Caco-2 (cell line): ENCODE measurements at regions not wholly inside any gene's neighbourhood (a gene's known extent, or its start where the extent isn't known, plus 50 kb on each side); places are given as distances from the start of the nearest gene placed in this dataset.

Experiments
- BruUV-seq: library from RNA; stranded (reverse); fragments of 400-500 nt; replicated peaks from 2 replicates; lab custom pipeline; 2021; lab: Mats Ljungman, UMichigan
- CTCF ChIA-PET: fragments of 300-600 bp; sonication (Branson Sonifier 250); formaldehyde crosslinking; loops from one replicate; lab custom pipeline; 2022; ENCODE audit warnings: antibody characterized with exemption; lab: Charles Lee
- POLR2A ChIA-PET: fragments of 300-600 bp; sonication (Branson Sonifier 250); formaldehyde crosslinking; loops from one replicate; lab custom pipeline; 2022; ENCODE audit warnings: antibody characterized with exemption; lab: Charles Lee
- DNase-seq, 2 experiments: peaks; one replicate each; pipeline versions ENCODE4 v3.0.0 to v3.0.0-alpha.2; 2020 to 2022
- H3K27me3 ChIP-seq: replicated peaks from 2 replicates; pipeline ENCODE4 v1.6.0; 2011; ENCODE audit warnings: low read length; ENCODE audit not compliant: control insufficient read depth, insufficient read depth
- H3K36me3 ChIP-seq: 2 replicates; pipeline ENCODE4 v1.5.1; 2011; ENCODE audit warnings: low read length; ENCODE audit not compliant: control insufficient read depth, insufficient read depth
- H3K4me1 ChIP-seq: fragments of 250-450 bp; sonication (Bioruptor Pico); 2 replicates; pipeline ENCODE4 v1.5.1; 2020; ENCODE audit warnings: mild to moderate bottlenecking
- H3K4me3 ChIP-seq: 2 replicates; pipeline ENCODE4 v1.5.1; 2011; ENCODE audit warnings: low read depth, mild to moderate bottlenecking, control low read depth, low read length
- H3K9me3 ChIP-seq: fragments of 250-450 bp; sonication (Bioruptor Pico); 2 replicates; pipeline ENCODE4 v1.5.1; 2020; ENCODE audit warnings: mild to moderate bottlenecking, moderate library complexity
- H3K27ac Mint-ChIP-seq: one replicate; pipeline ENCODE4 v1.8.0; 2022; ENCODE audit warnings: mixed read lengths; ENCODE audit not compliant: unreplicated experiment
- H3K27me3 Mint-ChIP-seq: one replicate; pipeline ENCODE4 v1.8.0; 2022; ENCODE audit warnings: mixed read lengths; ENCODE audit not compliant: insufficient read depth, unreplicated experiment
- H3K36me3 Mint-ChIP-seq: one replicate; pipeline ENCODE4 v1.8.0; 2022; ENCODE audit warnings: mild to moderate bottlenecking, mixed read lengths; ENCODE audit not compliant: insufficient read depth, unreplicated experiment
- H3K4me1 Mint-ChIP-seq: one replicate; pipeline ENCODE4 v1.8.0; 2022; ENCODE audit warnings: low read depth, mixed read lengths; ENCODE audit not compliant: unreplicated experiment
- H3K4me3 Mint-ChIP-seq: one replicate; pipeline ENCODE4 v1.8.0; 2022; ENCODE audit warnings: mild to moderate bottlenecking, moderate library complexity, mixed read lengths; ENCODE audit not compliant: unreplicated experiment
- H3K9me3 Mint-ChIP-seq: one replicate; pipeline ENCODE4 v1.8.0; 2022; ENCODE audit warnings: mixed read lengths; ENCODE audit not compliant: unreplicated experiment
- CTCF ChIP-seq, 2 experiments: fragments of 200-600 bp in 1 of 2; IDR thresholded peaks; 1 replicate in 1 of 2; 2 replicates in 1 of 2; pipeline versions ENCODE4 v1.5.1 to v1.8.0; 2011 to 2022; ENCODE audit warnings: antibody characterized with exemption in 1 of 2, control low read depth in 1 of 2, inconsistent platforms in 1 of 2, low read depth in 1 of 2, low read length in 1 of 2, mild to moderate bottlenecking in 1 of 2, moderate library complexity in 1 of 2; ENCODE audit not compliant: insufficient read depth in 1 of 2, severe bottlenecking in 1 of 2, unreplicated experiment in 1 of 2
- intact Hi-C: fragments of 100-400 bp; cut with micrococcal nuclease; formaldehyde crosslinking; loops from one replicate; pipeline ENCODE4 v1.10.0; 2022; ENCODE audit not compliant: unreplicated experiment

- no TSS peak for BruUV-seq
- H3K27me3 ChIP-seq, result no peaks in the 10 kb centered on the region
- intact Hi-C loops, result no loop called here
- no peaks in the 10 kb centered on the region for H3K36me3 ChIP-seq
- H3K9me3 ChIP-seq, result no peaks in the 10 kb centered on the region
- no peak overlapping the region for H3K4me3 ChIP-seq
- Mint-ChIP-seq H3K27ac (no peak overlapping the region), H3K4me3 (no peak overlapping the region), H3K36me3 (no peaks in the 10 kb centered on the region), H3K27me3 (peaks cover 16% of the 10 kb centered on the region), H3K4me1 (no peaks in the 10 kb centered on the region), H3K9me3 (no peaks in the 10 kb centered on the region)
- ChIA-PET CTCF (no interaction called here), POLR2A (no interaction called here)
- H3K4me1 ChIP-seq, result no peaks in the 10 kb centered on the region
- no peak for DNase-seq
- TF ChIP-seq CTCF (IDR thresholded peaks at IDR 0.05; ENCODE audit: insufficient read depth in 1 of 2, low read depth in 1 of 2, low read length in 1 of 2, severe bottlenecking in 1 of 2, unreplicated experiment in 1 of 2), result no peak
Observed at GRCh38 chr4:175871774-175872405, 59.8 kb upstream of the GPM6A start.

- Histone ChIP-seq H3K4me1 (no peaks in the 10 kb centered on the region), H3K27me3 (no peaks in the 10 kb centered on the region), H3K4me3 (no peak overlapping the region), H3K36me3 (no peaks in the 10 kb centered on the region), H3K9me3 (no peaks in the 10 kb centered on the region)
- ChIA-PET CTCF (no interaction called here), POLR2A (no interaction called here)
- Mint-ChIP-seq H3K9me3 (peaks cover 6% of the 10 kb centered on the region), H3K36me3 (no peaks in the 10 kb centered on the region), H3K27me3 (peaks cover 9% of the 10 kb centered on the region), H3K4me3 (no peak overlapping the region), H3K4me1 (no peaks in the 10 kb centered on the region), H3K27ac (no peak overlapping the region)
- DNase-seq, result no peak
- TF ChIP-seq CTCF (IDR thresholded peaks at IDR 0.05; ENCODE audit: insufficient read depth in 1 of 2, low read depth in 1 of 2, low read length in 1 of 2, severe bottlenecking in 1 of 2, unreplicated experiment in 1 of 2), result no peak
- BruUV-seq, result no TSS peak
- intact Hi-C loops, result no loop called here
Observed at GRCh38 chr4:175873707-175874106, 61.6 kb upstream of the GPM6A start.

- POLR2A ChIA-PET, result no interaction called here
- Mint-ChIP-seq H3K36me3 (no peaks in the 10 kb centered on the region), H3K27me3 (peaks cover 9% of the 10 kb centered on the region), H3K27ac (no peak overlapping the region), H3K9me3 (peaks cover 6% of the 10 kb centered on the region), H3K4me1 (no peaks in the 10 kb centered on the region), H3K4me3 (no peak overlapping the region)
- intact Hi-C loops, result no loop called here
- Histone ChIP-seq H3K9me3 (no peaks in the 10 kb centered on the region), H3K36me3 (no peaks in the 10 kb centered on the region), H3K4me1 (no peaks in the 10 kb centered on the region), H3K4me3 (no peak overlapping the region), H3K27me3 (no peaks in the 10 kb centered on the region)
- DNase-seq, result no peak
- no peak for TF ChIP-seq CTCF (IDR thresholded peaks at IDR 0.05; ENCODE audit: insufficient read depth in 1 of 2, low read depth in 1 of 2, low read length in 1 of 2, severe bottlenecking in 1 of 2, unreplicated experiment in 1 of 2)
- no TSS peak for BruUV-seq
- CTCF ChIA-PET, result no interaction called here
Observed at GRCh38 chr4:175874306-175874705, 62.2 kb upstream of the GPM6A start.
